ENCODE measurements at regions not wholly inside any gene's neighbourhood (a gene's known extent, or its start where the extent isn't known, plus 50 kb on each side); places are given as distances from the start of the nearest gene placed in this dataset.

DNA sequence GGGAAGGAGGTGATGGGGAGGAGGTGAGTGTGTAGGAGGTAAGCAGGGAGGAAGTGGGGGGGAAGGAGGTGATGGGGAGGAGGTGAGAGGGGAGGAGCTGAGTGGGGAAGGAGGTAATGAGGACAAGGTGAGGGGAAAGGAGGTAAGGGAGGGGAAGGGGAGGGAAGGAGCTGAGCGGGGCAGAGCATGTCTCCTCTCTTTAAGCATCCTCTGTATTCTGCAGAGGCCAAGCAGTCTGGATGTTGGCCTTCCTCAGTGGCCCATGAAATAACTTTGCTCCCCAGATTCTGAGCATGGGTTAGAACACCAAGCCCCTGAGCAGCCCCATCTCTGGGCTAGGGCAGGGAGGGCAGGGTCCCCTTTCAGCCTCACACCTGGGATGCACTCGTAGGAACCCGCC is 84.6 kb downstream of the EDN3 start:
- no peaks in the 10 kb centered on the region for H3K36me3 ChIP-seq (ENCODE audit: control insufficient read depth in 2 of 3, insufficient read depth in 3 of 3, low read length in 3 of 3)
- H3K9me3 ChIP-seq (ENCODE audit: control insufficient read depth in 2 of 3, insufficient read depth in 1 of 3, low read length in 3 of 3): no peaks in the 10 kb centered on the region
- DNase-seq: no peak
- TF ChIP-seq, protein P1, sequence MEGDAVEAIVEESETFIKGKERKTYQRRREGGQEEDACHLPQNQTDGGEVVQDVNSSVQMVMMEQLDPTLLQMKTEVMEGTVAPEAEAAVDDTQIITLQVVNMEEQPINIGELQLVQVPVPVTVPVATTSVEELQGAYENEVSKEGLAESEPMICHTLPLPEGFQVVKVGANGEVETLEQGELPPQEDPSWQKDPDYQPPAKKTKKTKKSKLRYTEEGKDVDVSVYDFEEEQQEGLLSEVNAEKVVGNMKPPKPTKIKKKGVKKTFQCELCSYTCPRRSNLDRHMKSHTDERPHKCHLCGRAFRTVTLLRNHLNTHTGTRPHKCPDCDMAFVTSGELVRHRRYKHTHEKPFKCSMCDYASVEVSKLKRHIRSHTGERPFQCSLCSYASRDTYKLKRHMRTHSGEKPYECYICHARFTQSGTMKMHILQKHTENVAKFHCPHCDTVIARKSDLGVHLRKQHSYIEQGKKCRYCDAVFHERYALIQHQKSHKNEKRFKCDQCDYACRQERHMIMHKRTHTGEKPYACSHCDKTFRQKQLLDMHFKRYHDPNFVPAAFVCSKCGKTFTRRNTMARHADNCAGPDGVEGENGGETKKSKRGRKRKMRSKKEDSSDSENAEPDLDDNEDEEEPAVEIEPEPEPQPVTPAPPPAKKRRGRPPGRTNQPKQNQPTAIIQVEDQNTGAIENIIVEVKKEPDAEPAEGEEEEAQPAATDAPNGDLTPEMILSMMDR (IDR thresholded peaks at IDR 0.05; ENCODE audit: borderline replicate concordance, extremely low read depth, insufficient read depth): no peak
- H3K27ac ChIP-seq (ENCODE audit: low read depth in 2 of 2, low read length in 2 of 2): no peak overlapping the region
- H3K27me3 ChIP-seq (ENCODE audit: control insufficient read depth, insufficient read depth, low read length): no peaks in the 10 kb centered on the region
- no peak overlapping the region for H3K9ac ChIP-seq (ENCODE audit: low read length in 3 of 3)
- intact Hi-C loops (cut with DNase I): no loop called here
- no peak for FAIRE-seq
- no peak overlapping the region for H3K4me3 ChIP-seq (ENCODE audit: low read length in 3 of 3)
- peaks cover 0 to 5% (median 0%) of the 10 kb centered on the region in 3 donors for H3K4me1 ChIP-seq (ENCODE audit: control insufficient read depth in 2 of 3, insufficient read depth in 2 of 3, low read depth in 1 of 3, low read length in 3 of 3)

DNA sequence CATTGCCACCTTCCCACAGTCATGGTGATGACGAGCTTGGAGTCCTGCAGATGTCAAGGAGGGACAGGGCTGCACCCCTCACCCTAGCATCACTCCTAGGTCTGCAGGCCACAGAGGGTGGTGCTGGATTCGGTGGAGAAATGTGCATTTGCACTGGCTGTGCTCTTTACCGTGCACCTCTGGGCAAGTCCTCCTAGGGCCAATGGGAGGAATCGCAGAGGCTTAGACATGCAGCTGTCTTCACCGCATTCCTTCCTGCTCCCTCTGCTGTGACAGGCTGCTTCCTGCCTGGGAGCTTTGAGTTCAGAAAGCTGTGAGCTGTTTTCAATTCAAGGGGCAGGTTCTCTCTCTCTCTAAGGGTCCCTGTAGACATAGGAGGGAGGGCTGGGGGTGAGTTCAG is 85.1 kb downstream of the EDN3 start:
- DNase-seq (peak in 3 of 5 donors; percentile 62 to 83 (median 71)), FAIRE-seq (no peak)
- no peaks in the 10 kb centered on the region for H3K36me3 ChIP-seq (ENCODE audit: control insufficient read depth in 2 of 3, insufficient read depth in 3 of 3, low read length in 3 of 3)
- H3K27ac ChIP-seq (ENCODE audit: low read depth in 2 of 2, low read length in 2 of 2): no peak overlapping the region
- no peaks in the 10 kb centered on the region for H3K27me3 ChIP-seq (ENCODE audit: control insufficient read depth, insufficient read depth, low read length)
- no peak overlapping the region for H3K4me3 ChIP-seq (ENCODE audit: low read length in 3 of 3)
- intact Hi-C loops (cut with DNase I): no loop called here
- peaks cover 0 to 5% (median 0%) of the 10 kb centered on the region in 3 donors for H3K4me1 ChIP-seq (ENCODE audit: control insufficient read depth in 2 of 3, insufficient read depth in 2 of 3, low read depth in 1 of 3, low read length in 3 of 3)
- TF ChIP-seq, protein P1 (IDR thresholded peaks at IDR 0.05; ENCODE audit: borderline replicate concordance, extremely low read depth, insufficient read depth): no peak
- no peak overlapping the region for H3K9ac ChIP-seq (ENCODE audit: low read length in 3 of 3)
- H3K9me3 ChIP-seq (ENCODE audit: control insufficient read depth in 2 of 3, insufficient read depth in 1 of 3, low read length in 3 of 3): no peaks in the 10 kb centered on the region

DNA sequence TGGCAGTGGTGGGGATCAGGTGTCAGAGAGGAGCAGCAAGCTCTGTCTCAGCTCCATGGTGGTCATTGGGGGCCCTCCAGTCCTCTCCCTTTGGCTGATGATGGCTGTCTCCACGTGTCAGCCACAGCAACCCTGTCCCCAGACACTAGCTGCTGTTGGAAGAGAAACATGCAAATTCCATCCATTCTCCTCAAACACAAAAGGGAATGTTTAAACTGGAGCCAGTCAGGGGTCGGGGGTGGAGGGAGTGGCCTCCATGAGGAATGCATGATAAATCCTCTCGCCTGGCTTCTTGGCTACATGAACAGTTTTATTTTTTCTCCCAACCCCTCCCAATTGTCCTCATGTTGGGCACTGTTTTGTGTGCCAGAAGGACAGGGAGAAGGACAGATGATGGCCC is 86.4 kb downstream of the EDN3 start:
- Histone ChIP-seq H3K4me3 (ENCODE audit: low read length in 3 of 3) (no peak overlapping the region), H3K9ac (ENCODE audit: low read length in 3 of 3) (no peak overlapping the region), H3K27me3 (ENCODE audit: control insufficient read depth, insufficient read depth, low read length) (no peaks in the 10 kb centered on the region), H3K9me3 (ENCODE audit: control insufficient read depth in 2 of 3, insufficient read depth in 1 of 3, low read length in 3 of 3) (no peaks in the 10 kb centered on the region), H3K4me1 (ENCODE audit: control insufficient read depth in 2 of 3, insufficient read depth in 2 of 3, low read depth in 1 of 3, low read length in 3 of 3) (peaks cover 0 to 3% (median 0%) of the 10 kb centered on the region in 3 donors), H3K36me3 (ENCODE audit: control insufficient read depth in 2 of 3, insufficient read depth in 3 of 3, low read length in 3 of 3) (no peaks in the 10 kb centered on the region), H3K27ac (ENCODE audit: low read depth in 2 of 2, low read length in 2 of 2) (no peak overlapping the region)
- FAIRE-seq (no peak), DNase-seq (peak in 3 of 5 donors; percentile 61 to 85 (median 64))
- TF ChIP-seq, protein P1 (IDR thresholded peaks at IDR 0.05; ENCODE audit: borderline replicate concordance, extremely low read depth, insufficient read depth): no peak
- intact Hi-C loops (cut with DNase I): no loop called here

DNA sequence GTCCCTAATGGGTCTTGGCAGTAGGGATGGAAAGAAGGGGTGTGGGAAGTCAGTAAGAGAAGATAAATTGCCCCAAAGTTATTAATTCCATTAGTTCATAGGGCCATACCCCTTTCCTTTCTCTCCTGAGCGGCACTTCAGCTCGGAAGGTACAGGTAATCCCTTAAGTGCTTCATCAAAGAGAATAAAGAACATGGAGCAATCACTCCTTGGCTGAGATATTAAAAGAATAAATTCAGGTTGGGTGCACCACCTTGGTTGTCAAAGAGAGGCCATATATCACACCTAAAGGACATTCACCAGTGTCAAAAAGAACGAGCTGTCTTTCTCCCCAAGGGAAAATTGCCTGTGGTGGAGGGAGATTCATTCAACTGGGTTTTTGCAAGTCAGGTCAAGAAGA is 87.5 kb downstream of the EDN3 start:
- FAIRE-seq (no peak), DNase-seq (no peak)
- Histone ChIP-seq H3K4me1 (ENCODE audit: control insufficient read depth in 2 of 3, insufficient read depth in 2 of 3, low read depth in 1 of 3, low read length in 3 of 3) (peaks cover 0 to 3% (median 0%) of the 10 kb centered on the region in 3 donors), H3K27me3 (ENCODE audit: control insufficient read depth, insufficient read depth, low read length) (no peaks in the 10 kb centered on the region), H3K9ac (ENCODE audit: low read length in 3 of 3) (no peak overlapping the region), H3K27ac (ENCODE audit: low read depth in 2 of 2, low read length in 2 of 2) (no peak overlapping the region), H3K36me3 (ENCODE audit: control insufficient read depth in 2 of 3, insufficient read depth in 3 of 3, low read length in 3 of 3) (no peaks in the 10 kb centered on the region), H3K4me3 (ENCODE audit: low read length in 3 of 3) (no peak overlapping the region), H3K9me3 (ENCODE audit: control insufficient read depth in 2 of 3, insufficient read depth in 1 of 3, low read length in 3 of 3) (no peaks in the 10 kb centered on the region)
- TF ChIP-seq, protein P1 (IDR thresholded peaks at IDR 0.05; ENCODE audit: borderline replicate concordance, extremely low read depth, insufficient read depth): no peak
- intact Hi-C loops (cut with DNase I): no loop called here
